HFFc6 (cell line): ENCODE measurements at regions not wholly inside any gene's neighbourhood (a gene's known extent, or its start where the extent isn't known, plus 50 kb on each side); places are given as distances from the start of the nearest gene placed in this dataset.
A peak's percentile ranks its signal among the peaks of the same experiment; 100 is the strongest.

Experiments
- DNase-seq: peaks from one replicate; pipeline ENCODE4 v3.0.0-alpha.2; 2018
- H3K27ac Mint-ChIP-seq: 2 replicates; pipeline ENCODE4 v1.8.0; 2020; ENCODE audit warnings: mild to moderate bottlenecking, mixed read lengths
- H3K27me3 Mint-ChIP-seq: 2 replicates; pipeline ENCODE4 v1.8.0; 2021; ENCODE audit warnings: mild to moderate bottlenecking, moderate library complexity, mixed read lengths; ENCODE audit not compliant: insufficient read depth
- H3K36me3 Mint-ChIP-seq: 2 replicates; pipeline ENCODE4 v1.8.0; 2021; ENCODE audit warnings: low read depth, mixed read lengths
- H3K4me1 Mint-ChIP-seq: 2 replicates; pipeline ENCODE4 v1.8.0; 2020; ENCODE audit warnings: low read depth, mixed read lengths
- H3K4me3 Mint-ChIP-seq: 2 replicates; pipeline ENCODE4 v1.8.0; 2020; ENCODE audit warnings: mild to moderate bottlenecking, moderate library complexity, mixed read lengths
- H3K9me3 Mint-ChIP-seq: 2 replicates; pipeline ENCODE4 v1.8.0; 2020; ENCODE audit warnings: mild to moderate bottlenecking, mixed read lengths
- TF ChIP-seq, protein P1 (sequence below): fragments of 200-600 bp; sonication (generic); IDR thresholded peaks from 2 replicates; pipeline ENCODE4 v1.5.0; 2021; ENCODE audit warnings: antibody characterized with exemption, mild to moderate bottlenecking

DNA sequence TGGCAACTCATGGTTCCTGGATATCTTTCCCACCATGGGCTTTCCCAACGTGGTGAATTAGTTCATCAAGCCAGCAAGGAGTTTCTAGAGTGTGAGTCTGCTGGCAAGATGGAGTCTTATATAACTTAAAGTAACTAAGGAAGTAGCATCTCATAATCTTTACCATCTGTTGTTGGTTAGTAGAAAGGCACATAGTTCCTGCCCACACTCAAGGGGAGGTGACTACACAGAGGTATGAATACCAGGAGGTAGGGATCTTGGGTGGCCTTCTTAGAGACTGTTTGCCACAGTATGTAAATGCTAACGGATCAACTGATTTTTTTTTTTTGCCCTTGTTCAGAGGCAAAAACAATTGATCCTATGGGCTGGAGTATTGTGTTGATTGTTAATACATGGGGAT is 446.9 kb downstream of the ATP23 start:
- H3K9me3 Mint-ChIP-seq: no peaks in the 10 kb centered on the region
- H3K27me3 Mint-ChIP-seq: peaks cover 1% of the 10 kb centered on the region
- no peaks in the 10 kb centered on the region for H3K36me3 Mint-ChIP-seq
- no peak overlapping the region for H3K4me3 Mint-ChIP-seq
- peaks cover 43% of the 10 kb centered on the region for H3K4me1 Mint-ChIP-seq
- no peak for DNase-seq
- H3K27ac Mint-ChIP-seq: peak overlapping the region; percentile 73
- TF ChIP-seq, protein P1, sequence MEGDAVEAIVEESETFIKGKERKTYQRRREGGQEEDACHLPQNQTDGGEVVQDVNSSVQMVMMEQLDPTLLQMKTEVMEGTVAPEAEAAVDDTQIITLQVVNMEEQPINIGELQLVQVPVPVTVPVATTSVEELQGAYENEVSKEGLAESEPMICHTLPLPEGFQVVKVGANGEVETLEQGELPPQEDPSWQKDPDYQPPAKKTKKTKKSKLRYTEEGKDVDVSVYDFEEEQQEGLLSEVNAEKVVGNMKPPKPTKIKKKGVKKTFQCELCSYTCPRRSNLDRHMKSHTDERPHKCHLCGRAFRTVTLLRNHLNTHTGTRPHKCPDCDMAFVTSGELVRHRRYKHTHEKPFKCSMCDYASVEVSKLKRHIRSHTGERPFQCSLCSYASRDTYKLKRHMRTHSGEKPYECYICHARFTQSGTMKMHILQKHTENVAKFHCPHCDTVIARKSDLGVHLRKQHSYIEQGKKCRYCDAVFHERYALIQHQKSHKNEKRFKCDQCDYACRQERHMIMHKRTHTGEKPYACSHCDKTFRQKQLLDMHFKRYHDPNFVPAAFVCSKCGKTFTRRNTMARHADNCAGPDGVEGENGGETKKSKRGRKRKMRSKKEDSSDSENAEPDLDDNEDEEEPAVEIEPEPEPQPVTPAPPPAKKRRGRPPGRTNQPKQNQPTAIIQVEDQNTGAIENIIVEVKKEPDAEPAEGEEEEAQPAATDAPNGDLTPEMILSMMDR: no peak

- TF ChIP-seq, protein P1: no peak
- Mint-ChIP-seq H3K36me3 (peaks cover 12% of the 10 kb centered on the region; the same call in 1 of the 2 replicates), H3K27ac (no peak overlapping the region), H3K9me3 (no peaks in the 10 kb centered on the region), H3K4me3 (0 out of 2 replicates have a peak overlapping the region, but pooled peaks have one; percentile 6), H3K27me3 (no peaks in the 10 kb centered on the region; the same call in 1 of the 2 replicates), H3K4me1 (peaks cover 44% of the 10 kb centered on the region)
- peak; percentile 37 for DNase-seq
Measured at GRCh38 chr12:58393152-58393551, 451.8 kb downstream of the ATP23 start.

GRCh38 chr12:58395056-58395455 is 453.7 kb downstream of the ATP23 start:
- Mint-ChIP-seq H3K4me3 (no peak overlapping the region), H3K27ac (no peak overlapping the region), H3K4me1 (peaks cover 36% of the 10 kb centered on the region), H3K9me3 (no peaks in the 10 kb centered on the region), H3K36me3 (peaks cover 12% of the 10 kb centered on the region; the same call in 1 of the 2 replicates), H3K27me3 (no peaks in the 10 kb centered on the region; the same call in 1 of the 2 replicates)
- no peak for DNase-seq
- TF ChIP-seq, protein P1: no peak

GRCh38 chr12:58395470-58395869 is 454.1 kb downstream of the ATP23 start:
- no peaks in the 10 kb centered on the region for H3K9me3 Mint-ChIP-seq
- peaks cover 12% of the 10 kb centered on the region; the same call in 1 of the 2 replicates for H3K36me3 Mint-ChIP-seq
- H3K27me3 Mint-ChIP-seq: no peaks in the 10 kb centered on the region
- H3K4me3 Mint-ChIP-seq: no peak overlapping the region
- no peak overlapping the region for H3K27ac Mint-ChIP-seq
- peaks cover 36% of the 10 kb centered on the region for H3K4me1 Mint-ChIP-seq
- TF ChIP-seq, protein P1: no peak
- peak; percentile 6 for DNase-seq

DNA sequence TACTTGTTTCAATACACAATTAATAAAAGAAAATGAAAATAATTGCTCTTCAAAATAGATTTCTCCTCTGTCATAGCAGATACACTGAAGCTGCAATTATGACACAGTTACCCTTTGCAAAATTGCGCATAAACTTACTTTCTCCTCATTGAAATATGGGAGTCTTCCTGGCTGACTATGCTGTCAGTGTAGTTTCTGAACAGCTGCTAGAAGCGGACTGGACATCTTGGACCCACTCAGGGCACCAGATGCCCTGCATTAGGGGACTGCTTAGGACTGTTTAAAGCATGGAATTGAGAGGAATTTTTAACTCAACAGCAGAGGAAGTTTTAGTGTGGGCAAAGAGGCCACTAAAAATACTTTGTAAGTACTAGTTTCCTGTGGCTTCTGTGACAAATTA is 454.9 kb downstream of the ATP23 start:
- no peaks in the 10 kb centered on the region for H3K9me3 Mint-ChIP-seq
- TF ChIP-seq, protein P1: no peak
- H3K4me1 Mint-ChIP-seq: peaks cover 36% of the 10 kb centered on the region
- H3K27ac Mint-ChIP-seq: no peak overlapping the region
- H3K4me3 Mint-ChIP-seq: no peak overlapping the region
- no peak for DNase-seq
- H3K27me3 Mint-ChIP-seq: no peaks in the 10 kb centered on the region
- peaks cover 12% of the 10 kb centered on the region; the same call in 1 of the 2 replicates for H3K36me3 Mint-ChIP-seq

DNA sequence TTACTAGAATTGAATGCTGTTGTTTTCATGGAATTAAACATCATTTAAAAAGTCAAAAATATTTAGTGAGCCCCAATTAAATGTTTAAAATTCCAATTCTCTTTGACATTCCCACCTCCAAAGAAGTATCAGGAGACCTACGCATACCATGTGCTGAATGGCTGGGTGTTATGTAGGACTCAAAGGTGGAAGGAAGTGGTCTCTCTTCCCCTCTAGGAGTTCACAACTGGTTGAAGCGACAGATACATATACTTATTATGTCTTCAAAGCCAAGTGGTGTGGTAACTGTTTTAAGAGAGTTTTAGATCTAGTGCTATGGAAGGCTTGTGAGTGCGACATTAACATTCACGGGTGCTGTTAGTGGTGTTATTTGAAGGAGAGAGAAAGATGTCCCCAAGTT is 464.0 kb downstream of the ATP23 start:
- H3K27ac Mint-ChIP-seq: no peak overlapping the region
- TF ChIP-seq, protein P1: no peak
- H3K4me3 Mint-ChIP-seq: no peak overlapping the region
- no peak for DNase-seq
- H3K36me3 Mint-ChIP-seq: no peaks in the 10 kb centered on the region
- no peaks in the 10 kb centered on the region for H3K9me3 Mint-ChIP-seq
- peaks cover 21% of the 10 kb centered on the region for H3K4me1 Mint-ChIP-seq
- H3K27me3 Mint-ChIP-seq: no peaks in the 10 kb centered on the region
